A673 (cell line): ENCODE measurements at regions not wholly inside any gene's neighbourhood (a gene's known extent, or its start where the extent isn't known, plus 50 kb on each side); places are given as distances from the start of the nearest gene placed in this dataset.
"Not testable (repeated sequence)": the region's sequence is repeated elsewhere in the genome, so short reads cannot be mapped to it uniquely, and the experiment has no call there.

Experiments used
- CTCF ChIP-seq: fragments of 300-800, 200-600 bp; sonication (generic); conservative IDR thresholded peaks from 2 replicates; pipeline ENCODE4 v1.5.1; 2017; ENCODE audit warnings: low read depth, mild to moderate bottlenecking, antibody characterized with exemption, low read length, moderate library complexity, mixed read lengths
- EZH2 ChIP-seq: fragments of 200-600 bp; sonication (generic); IDR thresholded peaks from 2 replicates; pipeline ENCODE4 v1.6.1; 2017; ENCODE audit warnings: borderline replicate concordance, low read depth, mild to moderate bottlenecking, mixed read lengths, antibody characterized with exemption, low read length; ENCODE audit not compliant: poor library complexity, severe bottlenecking

- not testable (repeated sequence) for TF ChIP-seq CTCF, EZH2
Measured at GRCh38 chr2:111526041-111526639, 357.9 kb downstream of the ANAPC1 start.
